B cell (primary cell): ENCODE measurements at regions not wholly inside any gene's neighbourhood (a gene's known extent, or its start where the extent isn't known, plus 50 kb on each side); places are given as distances from the start of the nearest gene placed in this dataset.

Source experiments
- EZH2 ChIP-seq: IDR thresholded peaks from 2 replicates; pipeline ENCODE4 v1.6.1; 2012; ENCODE audit warnings: borderline replicate concordance, low read depth, mild to moderate bottlenecking, moderate library complexity, low read length; ENCODE audit not compliant: insufficient read depth, poor library complexity, severe bottlenecking
- TF ChIP-seq, protein P1 (sequence below): fragments of 200-600 bp; IDR thresholded peaks from one replicate; pipeline ENCODE4 v1.8.0; 2022; ENCODE audit warnings: antibody characterized with exemption, mild to moderate bottlenecking

DNA sequence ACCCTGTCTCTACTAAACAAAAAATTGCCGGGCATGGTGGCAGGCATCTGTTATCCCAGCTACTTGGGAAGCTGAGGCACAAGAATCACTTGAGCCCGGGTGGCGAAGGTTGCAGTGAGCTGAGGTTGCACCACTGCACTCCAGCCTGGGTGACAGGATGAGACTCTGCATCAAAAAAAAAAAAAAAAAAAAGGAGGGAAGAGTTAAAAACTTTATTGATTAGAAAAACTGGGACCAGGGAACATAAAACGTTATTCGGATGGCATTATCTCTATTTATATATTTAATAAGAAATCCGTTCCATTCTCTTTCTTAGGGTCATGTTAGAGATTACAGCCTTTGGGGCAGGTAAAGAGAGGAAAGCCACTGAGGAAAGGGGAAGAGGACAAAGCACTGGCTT lies 197.5 kb downstream of the BCR start:
- TF ChIP-seq, protein P1, sequence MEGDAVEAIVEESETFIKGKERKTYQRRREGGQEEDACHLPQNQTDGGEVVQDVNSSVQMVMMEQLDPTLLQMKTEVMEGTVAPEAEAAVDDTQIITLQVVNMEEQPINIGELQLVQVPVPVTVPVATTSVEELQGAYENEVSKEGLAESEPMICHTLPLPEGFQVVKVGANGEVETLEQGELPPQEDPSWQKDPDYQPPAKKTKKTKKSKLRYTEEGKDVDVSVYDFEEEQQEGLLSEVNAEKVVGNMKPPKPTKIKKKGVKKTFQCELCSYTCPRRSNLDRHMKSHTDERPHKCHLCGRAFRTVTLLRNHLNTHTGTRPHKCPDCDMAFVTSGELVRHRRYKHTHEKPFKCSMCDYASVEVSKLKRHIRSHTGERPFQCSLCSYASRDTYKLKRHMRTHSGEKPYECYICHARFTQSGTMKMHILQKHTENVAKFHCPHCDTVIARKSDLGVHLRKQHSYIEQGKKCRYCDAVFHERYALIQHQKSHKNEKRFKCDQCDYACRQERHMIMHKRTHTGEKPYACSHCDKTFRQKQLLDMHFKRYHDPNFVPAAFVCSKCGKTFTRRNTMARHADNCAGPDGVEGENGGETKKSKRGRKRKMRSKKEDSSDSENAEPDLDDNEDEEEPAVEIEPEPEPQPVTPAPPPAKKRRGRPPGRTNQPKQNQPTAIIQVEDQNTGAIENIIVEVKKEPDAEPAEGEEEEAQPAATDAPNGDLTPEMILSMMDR: no peak
- TF ChIP-seq EZH2: no peak
